Fibroblast of peridontal ligament (primary cell): ENCODE measurements at regions not wholly inside any gene's neighbourhood (a gene's known extent, or its start where the extent isn't known, plus 50 kb on each side); places are given as distances from the start of the nearest gene placed in this dataset.

Experiments
- DNase-seq: peaks from one replicate; pipeline ENCODE4 v3.0.0-alpha.2; 2010; ENCODE audit errors: extremely low read depth

DNA sequence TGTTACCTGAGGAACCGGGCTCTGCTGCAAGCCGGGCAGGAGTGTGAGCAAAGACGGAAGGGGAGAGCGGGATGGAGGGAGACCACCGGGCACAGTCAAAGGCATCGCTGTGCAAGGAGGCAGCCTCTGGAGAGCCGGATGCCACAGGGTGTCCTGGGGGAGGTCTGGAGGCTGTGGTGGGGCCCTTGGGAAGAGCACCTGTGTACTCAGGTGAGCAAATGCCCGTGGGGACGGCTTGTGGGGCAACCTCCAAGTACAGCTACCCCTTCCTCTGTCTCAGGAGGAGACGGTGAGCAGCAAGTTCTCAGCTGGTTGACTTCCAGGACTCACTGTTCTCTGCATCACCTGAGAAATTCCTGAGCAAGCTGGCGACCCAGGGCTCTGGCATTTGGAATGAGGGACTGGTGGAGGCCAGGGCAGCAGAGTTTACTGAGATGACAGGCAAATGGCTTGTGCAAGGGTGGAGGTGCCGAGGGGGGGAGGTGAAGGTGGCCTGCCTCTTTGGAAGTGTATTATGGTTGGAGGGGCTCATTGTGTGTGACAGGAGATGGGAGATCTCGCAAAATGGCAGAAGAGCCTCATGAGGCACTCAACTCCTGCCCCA lies 345.2 kb upstream of the SHH start:
- DNase-seq: no peak

DNA sequence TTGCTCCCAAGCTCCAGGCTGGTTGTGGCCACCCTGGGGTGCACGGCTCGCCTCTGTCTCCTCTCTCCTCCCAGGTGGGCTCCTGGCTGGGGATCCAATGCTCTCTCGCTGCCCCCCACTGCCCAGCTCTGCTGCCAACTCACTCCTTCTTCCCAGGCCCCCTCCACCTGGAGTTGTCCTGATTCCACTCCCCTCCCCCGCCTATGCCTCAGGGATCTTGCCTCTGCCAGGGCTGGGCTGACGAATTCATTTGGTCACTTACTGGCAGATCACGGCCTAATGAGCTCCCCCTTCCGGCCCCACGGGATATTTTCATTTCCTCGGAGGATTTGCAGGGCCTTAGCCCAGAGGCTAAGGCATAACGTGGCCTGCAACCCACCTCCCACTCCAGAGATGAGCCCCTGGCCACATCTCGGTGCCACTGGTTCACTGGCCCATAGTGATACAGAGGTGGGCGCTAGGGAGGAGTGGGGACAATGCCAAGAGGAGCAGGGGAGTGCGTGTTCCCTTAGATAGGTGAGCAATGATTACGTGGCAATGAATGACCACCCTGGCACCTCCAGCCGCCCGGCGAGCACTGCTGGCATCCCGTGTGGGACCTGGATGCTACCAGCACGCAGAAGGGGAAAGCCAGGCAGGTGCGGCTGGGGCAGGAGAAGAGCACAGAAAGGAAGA lies 344.6 kb upstream of the SHH start:
- DNase-seq: no peak

DNA sequence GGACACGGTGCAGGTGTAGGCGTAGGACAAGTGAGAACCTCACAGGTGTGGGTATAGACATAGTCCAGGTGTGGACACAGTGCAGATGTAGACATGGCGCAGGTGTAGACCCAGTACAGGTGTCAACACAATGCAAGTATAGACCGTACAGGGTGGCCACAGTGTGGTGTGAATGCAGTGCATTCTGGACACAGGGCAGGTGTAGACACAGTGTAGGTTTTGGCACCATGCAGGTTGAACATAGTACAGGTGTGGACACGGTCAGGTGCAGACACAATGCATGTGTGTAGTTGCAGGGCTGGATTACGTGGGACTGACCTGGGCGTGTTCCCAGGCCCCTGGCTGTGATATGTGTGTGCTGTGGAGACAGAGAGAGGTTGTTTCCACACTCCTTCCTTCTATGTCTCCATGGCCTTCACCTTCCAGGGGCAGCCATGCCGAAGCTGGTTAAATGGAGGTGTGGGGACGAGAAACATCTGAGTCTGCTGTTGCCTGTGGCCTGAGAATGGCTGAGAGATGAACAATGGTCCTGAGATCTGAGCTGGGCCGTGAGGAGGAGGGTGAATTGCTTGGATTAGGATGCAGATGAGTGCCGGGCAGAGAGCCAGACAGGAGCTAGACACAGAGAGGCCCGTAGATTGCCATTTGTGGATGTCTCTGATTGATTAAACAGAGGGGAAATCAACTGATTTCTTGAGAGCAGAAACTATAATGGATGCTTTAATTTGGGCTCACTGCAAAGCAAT lies 343.9 kb upstream of the SHH start:
- no peak for DNase-seq

DNA sequence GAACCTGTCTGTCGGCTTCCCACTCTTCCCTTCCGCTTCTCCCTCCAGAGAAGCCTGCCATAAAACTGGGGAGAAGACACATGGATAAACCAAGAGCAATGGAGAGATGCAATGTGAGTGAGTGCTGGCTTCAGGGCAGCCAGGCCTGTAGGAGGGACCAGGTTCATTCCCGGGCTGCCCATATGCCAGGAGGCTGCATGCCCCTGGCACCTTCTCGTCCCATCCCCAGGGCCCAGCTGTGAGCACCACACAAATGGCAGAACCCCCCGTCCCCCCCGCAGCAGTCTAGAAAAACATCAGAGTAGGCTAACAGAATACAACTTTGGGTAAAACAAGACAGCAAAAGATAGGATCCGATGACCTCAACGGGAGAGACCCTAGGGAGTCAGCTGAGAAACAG lies 341.3 kb upstream of the SHH start:
- no peak for DNase-seq

DNA sequence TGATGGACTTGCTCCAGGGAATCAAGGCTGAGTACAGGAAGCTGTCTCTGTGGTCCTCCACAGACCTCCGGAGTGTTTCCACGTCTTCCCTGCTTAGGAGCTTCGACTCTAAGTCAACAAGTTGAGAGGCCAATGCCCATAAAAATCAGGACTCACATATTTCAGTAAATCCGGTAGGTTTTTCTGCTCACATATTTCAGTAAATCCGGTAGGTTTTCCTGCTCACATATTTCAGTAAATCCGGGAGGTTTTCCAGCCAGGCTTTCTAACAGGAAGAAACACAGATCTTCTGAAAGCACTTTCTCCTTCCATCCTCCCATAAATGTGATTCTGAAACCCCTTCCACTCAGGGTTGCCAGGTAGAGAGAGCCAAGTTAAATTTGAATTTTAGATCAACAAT lies 340.1 kb upstream of the SHH start:
- no peak for DNase-seq

DNA sequence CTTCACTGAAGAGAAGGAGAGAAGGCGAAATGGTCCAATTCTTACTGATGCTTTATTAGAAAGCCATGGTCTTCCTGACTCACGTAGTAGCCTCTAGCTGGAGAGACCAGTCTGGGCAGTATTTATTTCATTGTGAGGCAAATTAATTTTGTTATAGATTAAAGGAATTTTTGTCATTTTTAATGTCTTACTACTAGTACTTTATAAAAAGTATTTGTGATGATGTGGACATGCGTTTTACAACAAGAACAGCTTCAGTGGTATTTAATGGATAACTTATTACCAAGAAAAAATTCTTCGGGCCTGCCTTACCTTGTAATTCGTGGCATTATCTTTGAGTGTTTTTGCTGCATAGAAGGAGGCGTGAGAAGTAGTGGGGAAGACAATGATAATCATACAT lies 339.4 kb upstream of the SHH start:
- no peak for DNase-seq

DNA sequence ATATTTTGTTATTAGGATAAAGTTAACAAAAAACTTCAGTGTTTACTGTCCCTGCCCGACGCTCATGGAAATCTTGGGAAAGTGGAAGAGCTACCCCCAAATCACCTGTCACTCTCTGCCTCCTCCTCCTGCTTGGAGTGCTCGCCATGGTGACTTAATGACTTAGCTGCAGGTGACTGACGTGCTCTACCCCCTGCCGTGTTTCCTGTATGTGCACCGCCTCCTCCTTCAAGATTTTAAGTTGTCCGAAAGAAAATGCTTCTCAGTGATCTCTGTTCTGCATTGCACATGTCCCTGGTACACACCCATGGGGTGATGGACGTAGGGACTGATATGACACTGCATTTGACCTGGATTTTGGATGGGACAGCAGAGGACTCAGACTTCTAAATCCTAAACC lies 338.8 kb upstream of the SHH start:
- no peak for DNase-seq

DNA sequence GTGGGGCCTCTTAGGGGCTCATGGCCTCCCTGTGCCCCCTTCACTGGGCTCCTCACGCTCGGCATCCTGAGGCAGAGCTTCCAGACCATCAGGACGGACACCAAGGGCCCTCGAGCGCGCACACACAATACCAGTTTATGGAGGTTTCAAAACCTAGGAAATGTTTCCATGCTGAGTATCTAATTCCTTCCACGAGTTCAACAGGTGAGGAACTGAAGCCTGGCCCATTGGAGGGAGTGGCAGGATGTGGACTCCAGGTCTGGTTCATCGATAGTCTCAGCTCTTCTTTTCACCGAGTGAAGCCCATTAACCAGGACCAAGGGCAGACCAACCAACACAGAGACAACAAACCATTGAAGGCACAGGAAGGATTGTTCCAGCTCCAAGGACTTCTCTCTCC lies 336.7 kb upstream of the SHH start:
- no peak for DNase-seq

DNA sequence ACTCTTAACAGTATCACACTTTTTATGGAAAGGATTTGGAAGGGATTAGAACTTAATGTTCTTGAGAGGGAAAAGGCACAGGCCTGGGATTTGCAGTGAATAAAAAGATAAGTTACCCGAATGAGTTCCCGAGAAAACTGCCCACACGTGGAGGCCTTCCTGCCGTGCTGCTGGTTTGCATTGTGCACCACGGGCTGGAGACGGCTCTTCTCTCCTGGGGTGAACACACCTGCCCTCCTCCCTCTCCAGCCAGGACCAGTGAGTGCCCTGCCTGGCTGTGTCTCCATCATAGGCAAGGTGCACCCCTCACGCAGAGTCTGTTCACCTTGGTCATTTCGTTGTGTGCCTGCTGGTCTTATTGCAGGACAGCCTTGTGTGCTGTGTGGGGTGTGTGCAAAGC lies 336.3 kb upstream of the SHH start:
- no peak for DNase-seq

DNA sequence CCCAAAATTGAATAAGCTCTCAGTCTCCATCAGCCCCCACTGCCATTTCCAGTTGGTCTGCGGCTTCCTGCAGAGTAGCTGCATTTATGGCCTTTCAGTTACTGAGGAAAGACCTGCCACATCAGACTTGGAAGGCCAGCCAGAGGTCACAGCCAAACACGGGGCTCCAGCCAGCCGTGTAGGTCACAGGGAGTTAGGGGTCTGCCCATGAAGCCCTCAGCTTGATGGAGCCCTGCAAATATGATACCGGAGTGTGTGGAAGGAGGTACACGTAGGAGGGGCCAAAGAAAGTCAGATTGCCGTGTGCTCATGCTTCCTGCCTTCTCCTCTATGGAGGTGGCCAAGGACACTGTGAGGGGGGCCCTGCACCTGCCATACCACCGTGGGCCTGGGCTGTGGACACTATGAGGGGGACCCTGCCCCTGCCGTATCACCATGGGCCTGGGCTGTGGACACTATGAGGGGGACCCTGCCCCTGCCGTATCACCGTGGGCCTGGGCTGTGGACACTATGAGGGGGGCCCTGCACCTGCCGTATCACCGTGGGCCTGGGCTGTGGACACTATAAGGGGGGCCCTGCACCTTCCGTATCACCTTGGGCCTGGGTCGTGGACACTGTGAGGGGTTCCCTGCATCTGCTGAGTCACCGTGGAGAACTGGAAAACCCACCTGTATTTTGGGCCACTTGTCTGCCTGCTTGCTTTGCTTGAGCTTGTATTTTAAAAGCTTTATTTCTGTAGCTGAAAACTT lies 335.7 kb upstream of the SHH start:
- DNase-seq: no peak

DNA sequence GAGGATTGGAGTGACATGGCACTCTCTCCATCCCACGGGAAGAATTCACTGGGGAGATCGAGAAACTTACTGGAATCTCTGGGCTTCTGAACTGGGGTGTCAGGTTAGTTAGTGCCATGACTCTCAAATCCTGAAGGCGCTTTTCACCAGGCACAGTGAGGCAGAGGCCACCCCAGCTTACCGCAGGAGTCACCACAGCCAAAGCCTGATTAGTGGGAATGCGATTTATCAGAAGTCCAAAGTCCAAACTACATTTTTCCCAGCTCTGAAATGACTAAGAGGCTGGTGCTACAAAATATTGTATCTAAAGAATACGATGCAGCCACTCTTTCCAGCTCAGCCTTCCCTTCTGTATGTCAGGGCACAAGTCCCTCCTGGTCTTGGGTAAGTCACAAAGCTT lies 334.8 kb upstream of the SHH start:
- DNase-seq: no peak

DNA sequence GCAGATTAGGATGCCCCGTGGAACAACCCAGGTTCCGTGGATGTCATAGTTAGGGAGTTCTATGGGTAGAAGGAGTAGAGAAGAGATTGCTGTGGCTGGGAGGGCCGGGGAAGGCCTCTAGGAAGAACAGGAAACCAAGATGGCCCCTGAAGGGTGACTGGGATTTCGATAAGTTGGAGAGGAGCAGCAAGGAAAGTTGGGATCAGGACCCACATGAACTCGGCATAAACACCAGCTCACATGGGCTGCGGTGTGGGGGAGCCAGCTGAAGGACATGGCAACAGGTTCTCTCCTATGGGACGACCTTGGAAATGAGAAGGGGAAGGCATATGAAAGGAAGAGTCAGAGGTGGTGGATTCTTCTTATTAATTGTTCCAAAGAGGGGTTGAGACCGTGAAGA lies 333.7 kb upstream of the SHH start:
- no peak for DNase-seq

DNA sequence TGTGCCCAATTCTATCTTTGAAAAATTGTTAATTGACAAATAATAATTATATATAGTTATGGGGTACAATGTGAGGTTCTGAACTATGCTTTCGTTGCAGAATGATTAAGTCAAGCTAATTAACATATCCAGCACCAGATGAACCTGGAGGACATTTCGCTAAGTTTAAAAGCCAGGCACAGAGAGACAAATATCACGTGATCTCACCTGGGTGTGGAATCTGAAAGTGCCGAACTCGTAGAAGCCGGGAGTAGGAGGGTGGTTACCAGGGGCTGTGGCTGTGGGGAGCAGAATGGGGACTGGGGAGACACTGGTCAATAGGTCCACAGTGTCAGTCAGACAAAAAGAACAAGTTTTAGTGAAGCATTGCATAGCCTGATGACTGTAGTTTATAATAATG lies 332.9 kb upstream of the SHH start:
- no peak for DNase-seq

DNA sequence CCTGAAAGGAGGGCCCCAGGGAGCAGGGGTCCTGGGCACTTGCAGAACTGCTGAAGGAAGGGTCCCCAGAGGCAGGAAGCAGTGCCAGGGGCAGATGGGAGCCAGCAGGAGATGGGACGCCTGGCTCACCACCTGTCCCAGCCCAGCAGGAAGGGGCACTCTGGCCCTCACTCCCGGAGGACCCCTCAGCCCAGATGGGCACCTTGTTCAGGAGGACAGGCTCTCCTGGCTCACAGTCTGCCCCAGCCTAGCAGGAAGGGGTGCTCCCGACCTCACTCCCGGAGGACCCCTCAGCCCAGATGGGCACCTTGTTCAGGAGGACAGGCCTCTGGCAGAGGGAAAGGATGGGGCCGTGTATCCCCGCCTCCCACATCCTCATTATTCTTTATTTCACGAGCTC lies 331.4 kb upstream of the SHH start:
- DNase-seq: no peak

DNA sequence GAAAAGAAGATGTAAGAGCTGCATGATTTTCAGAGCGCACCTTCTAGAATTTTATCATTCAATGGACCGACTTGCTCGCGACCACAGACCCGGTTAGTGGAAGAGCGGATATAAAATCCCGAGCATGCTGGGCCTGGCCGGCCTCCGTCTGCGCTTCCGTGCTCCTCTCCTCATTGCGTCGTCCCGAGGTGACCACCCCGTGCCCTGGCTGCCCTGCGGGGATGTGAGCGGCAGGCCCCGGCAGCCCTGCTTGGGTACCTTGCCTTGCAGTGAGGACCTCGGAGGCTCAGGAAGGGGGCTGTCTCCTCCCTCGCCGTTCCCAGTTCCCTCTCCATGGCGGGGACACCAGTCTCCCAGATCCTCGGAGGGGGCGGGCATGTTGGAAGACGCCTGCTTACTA lies 330.9 kb upstream of the SHH start:
- DNase-seq: no peak

DNA sequence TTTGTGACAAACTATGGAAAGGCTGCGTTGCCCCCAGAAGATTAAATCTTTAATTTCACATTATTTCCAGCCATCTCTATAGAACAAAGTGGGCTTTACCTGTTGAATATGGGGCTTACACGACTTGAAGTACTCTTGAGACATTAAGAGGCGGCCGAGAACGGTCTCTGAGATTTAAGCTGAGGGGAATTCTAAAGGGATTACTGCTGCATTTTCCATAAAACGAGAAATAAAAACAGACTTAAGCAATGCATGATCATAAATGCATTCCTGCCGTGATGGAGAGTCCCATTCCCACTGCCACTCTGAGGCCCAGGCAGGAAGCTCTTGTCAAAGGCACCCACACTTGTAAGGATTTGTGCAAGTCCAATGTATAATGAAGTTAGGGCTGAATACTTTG lies 329.7 kb upstream of the SHH start:
- DNase-seq: no peak

DNA sequence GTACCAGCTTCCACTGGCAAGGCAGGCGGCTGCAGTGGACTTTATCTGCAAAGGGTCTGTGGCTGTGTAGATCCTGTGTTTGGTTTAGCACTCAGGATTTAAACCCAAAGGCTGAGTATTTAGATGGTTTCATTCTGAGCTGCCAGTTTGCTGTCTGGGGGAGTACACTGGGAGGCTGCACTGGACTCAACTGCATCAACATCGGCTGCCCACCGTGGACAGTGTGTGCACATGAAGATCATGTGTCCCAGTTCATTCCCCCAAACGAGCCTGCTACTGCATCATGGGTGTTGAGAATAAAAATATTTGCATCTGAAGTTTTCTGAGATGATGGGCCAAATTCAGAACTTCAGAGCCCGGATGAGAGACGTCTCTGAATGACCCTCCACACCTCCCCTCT lies 328.6 kb upstream of the SHH start:
- DNase-seq: no peak

DNA sequence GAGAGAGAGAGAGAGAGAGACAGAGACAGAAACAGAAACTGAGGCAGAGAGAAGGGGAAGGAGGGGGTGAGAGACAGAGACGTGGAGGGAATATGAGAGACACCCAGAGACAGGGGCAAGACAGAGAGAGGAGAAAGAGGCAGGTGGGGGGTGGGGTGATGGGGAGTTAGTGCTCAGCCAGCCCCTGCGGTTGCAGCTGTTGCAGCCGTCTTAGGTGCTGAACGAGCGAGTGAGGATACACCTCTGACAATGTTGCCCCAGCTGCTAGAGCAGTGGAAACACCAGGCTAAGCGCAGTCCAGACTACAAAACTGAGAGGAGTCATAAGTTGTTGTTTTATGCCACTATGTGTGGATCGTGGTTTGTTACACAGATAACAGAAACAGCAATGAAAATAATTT lies 328.2 kb upstream of the SHH start:
- no peak for DNase-seq

DNA sequence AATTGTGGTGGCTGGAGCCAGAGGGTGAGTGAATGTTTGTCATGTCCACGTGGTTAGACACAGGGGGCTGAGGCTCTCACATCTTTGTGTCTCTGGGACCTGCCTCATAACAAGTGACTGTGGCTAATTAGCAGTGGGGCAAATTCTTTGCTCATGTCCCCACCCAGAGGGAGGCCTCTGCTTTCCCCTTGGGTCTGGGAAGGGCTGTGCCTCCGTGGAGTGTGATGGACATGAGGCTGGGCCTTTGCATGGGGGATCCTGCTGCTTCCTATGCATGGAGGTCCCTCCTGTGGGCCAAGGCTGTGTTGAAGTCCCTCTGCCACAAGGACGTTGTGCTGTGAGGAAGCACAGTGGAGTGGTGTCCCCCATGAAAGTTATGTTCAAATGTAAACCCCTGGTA lies 327.4 kb upstream of the SHH start:
- DNase-seq: no peak

DNA sequence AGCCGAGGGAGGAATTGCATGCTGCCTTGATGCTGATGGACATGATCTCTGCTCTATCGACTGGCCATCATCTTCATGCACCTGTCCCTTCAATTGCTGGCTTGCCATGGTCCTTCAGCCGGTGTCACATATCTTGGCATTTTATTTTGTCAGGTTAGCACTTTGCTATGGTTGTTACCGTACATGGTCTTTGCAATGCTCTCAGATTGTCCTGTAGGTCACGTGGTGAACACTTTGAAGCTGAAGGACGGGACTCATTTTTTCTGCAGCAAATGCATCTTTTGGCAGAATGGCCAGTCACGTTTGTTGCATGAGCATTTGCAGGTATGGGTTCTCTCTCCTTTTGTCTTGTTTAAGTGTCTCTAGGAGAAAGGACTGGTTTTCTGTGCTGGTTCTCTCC lies 326.8 kb upstream of the SHH start:
- no peak for DNase-seq

DNA sequence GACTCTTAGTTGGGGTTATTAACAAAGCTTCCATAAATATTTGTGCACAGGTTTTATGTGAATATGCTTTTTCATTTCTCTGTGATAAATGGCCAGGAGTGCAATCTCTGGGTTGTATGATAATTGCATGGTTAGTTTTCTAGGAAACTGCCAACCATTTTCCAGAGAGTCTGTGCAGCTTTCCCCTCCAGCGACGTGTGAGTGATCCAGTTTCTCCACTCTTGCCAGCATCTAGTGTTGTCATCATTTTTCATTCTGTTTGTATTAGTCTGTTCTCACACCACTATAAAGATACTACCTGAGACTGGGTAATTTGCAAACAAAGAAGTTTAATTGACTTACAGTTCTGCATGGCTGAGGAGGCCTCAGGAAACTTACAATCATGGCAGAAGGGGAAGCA lies 319.6 kb upstream of the SHH start:
- DNase-seq: no peak

DNA sequence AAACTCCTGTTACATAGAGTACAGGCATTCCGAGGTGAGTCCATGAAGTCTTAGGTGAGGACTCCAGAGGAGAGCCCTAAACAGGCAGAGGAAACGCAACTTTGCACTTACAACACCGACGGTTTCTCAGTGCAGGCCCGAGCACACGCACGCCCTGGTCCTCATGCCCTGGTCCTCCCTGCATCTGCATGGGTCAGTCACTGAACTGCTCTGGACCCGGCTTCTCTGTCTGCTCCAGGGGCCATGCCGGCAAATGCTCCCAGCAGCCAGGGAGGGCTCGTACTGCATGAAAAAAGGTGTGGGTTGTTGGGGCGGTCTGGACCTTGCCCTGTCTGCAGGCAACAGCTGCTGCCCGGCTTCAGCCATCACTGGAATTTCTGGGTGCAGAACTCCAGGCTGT lies 317.3 kb upstream of the SHH start:
- no peak for DNase-seq

DNA sequence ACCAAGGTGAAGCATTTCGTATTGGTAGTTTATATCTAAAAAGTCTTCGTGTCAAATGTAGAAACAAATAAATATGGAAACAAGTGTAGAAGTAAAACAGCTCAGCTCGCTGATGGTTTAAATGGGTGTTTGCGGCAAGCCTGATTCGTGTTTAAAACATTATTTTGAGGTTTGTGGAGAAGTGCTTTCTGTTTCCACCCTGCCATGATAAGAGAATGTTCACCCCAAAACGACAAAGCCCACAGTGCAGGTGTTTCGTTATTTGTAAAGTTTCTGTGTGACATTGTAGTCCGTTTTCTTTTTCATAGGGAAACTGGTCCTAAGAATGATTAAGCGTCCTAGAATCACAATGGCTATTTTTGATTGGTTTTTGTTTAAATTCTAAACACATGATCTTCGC lies 316.2 kb upstream of the SHH start:
- no peak for DNase-seq
